Right cardiac atrium (tissue), 5 donors: ENCODE measurements at regions not wholly inside any gene's neighbourhood (a gene's known extent, or its start where the extent isn't known, plus 50 kb on each side); places are given as distances from the start of the nearest gene placed in this dataset.
A peak's percentile ranks its signal among the peaks of the same experiment; 100 is the strongest.

ENCODE experiments used
- ATAC-seq, 2 donors: fragments of 200-7000 bp; cut with Tn5 transposase; one replicate each; pipeline versions ENCODE4 v1.8.0 to v1.9.1; 2020; ENCODE audit warnings: moderate library complexity in 2 of 2, mild to moderate bottlenecking in 1 of 2
- DNase-seq, 3 donors: peaks; one replicate each; pipeline ENCODE4 v3.0.0-alpha.2; 2020
- H3K27ac ChIP-seq: one replicate; pipeline ENCODE4 v1.5.1; 2013; ENCODE audit warnings: mild to moderate bottlenecking, low read length, control low read depth, moderate library complexity
- H3K27me3 ChIP-seq: one replicate; pipeline ENCODE4 v1.6.1; 2013; ENCODE audit not compliant: control insufficient read depth, insufficient read depth
- H3K4me1 ChIP-seq: one replicate; pipeline ENCODE4 v1.6.1; 2013; ENCODE audit warnings: low read length; ENCODE audit not compliant: control insufficient read depth, insufficient read depth
- H3K4me3 ChIP-seq: one replicate; pipeline ENCODE4 v1.5.1; 2013; ENCODE audit warnings: low read length, control low read depth
- H3K9me3 ChIP-seq: one replicate; pipeline ENCODE4 v1.6.1; 2013; ENCODE audit warnings: low read length; ENCODE audit not compliant: control insufficient read depth
- WGBS: extraction: QIAGEN DNeasy Blood & Tissue Kit; methylation state at CpG from one replicate; pipeline ENCODE4 v1.1.7; 2013; 5-methylcytosine and 5-hydroxymethylcytosine counted together
- intact Hi-C, 4 donors: fragments of 100-400 bp; cut with DNase I; formaldehyde crosslinking; loops; one replicate each; pipeline versions ENCODE4 v1.11.0 to v1.14.0; 2022 to 2023
- donor health status: healthy with polysubstance abuse.
- donor health status: DM: no; HTN: yes; CAD: no.
- donor health status: DM: no; HTN: no; CAD: no.
- donor health status: DM: no; HTN: yes; CAD: no; lungs with severe emphysema.
- donor health status: DM: yes; HTN: yes; CAD: no.

DNA sequence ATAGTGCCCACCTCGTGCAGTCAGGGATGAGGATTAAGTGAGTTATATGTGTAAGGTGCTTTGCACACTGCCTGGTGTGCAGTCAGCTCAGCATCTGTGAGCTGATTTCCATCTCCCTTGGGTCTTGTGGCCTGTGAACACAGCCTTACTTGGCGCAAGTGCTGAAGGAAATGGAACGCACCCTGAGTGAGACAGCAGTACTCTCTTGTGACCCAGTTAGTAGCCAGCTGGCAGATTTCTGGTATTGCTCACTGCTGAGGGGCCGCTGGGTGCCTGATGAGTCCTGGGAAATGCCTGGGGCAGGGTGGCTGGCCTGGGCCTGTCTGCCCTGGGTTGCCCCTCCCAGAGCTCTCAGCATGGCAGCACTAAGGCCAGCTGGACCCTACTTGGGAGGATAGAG is 90.9 kb upstream of the BOD1 start:
- H3K4me3 ChIP-seq: no peak overlapping the region
- DNase-seq: peak; percentile 59 to 81 (median 68)
- no peaks in the 10 kb centered on the region for H3K9me3 ChIP-seq
- ATAC-seq: peak; percentile 75 to 87
- no peaks in the 10 kb centered on the region for H3K4me1 ChIP-seq
- intact Hi-C loops: no loop called here
- 27% methylated on average over 4 of the region's 4 CpGs for WGBS
- no peaks in the 10 kb centered on the region for H3K27me3 ChIP-seq
- H3K27ac ChIP-seq: peak overlapping the region; percentile 51

DNA sequence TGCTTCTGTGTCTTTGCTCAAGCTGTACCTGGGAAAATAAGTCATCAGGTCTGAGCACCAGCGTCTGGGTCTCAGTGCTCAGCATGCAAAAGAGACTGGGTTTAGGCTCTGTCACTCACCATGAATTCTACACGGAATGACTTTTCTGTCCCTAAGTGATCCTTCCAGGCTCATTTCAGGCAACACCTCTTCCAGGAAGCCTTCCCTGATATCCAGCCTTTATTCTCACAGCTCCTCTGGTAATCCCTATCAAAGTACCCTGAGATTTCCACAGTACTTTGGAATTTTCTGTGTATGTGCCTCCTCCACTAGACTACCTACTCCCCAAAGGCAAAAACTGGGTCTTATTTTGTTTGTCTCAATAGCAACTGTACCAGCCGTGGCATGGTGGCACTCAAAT is 92.7 kb upstream of the BOD1 start:
- DNase-seq (no peak), ATAC-seq (no peak)
- no peak overlapping the region for H3K4me3 ChIP-seq
- intact Hi-C loops: no loop called here
- no peak overlapping the region for H3K27ac ChIP-seq
- H3K4me1 ChIP-seq: no peaks in the 10 kb centered on the region
- WGBS: 84% methylated on average over 3 of the region's 3 CpGs
- H3K9me3 ChIP-seq: no peaks in the 10 kb centered on the region
- H3K27me3 ChIP-seq: no peaks in the 10 kb centered on the region

DNA sequence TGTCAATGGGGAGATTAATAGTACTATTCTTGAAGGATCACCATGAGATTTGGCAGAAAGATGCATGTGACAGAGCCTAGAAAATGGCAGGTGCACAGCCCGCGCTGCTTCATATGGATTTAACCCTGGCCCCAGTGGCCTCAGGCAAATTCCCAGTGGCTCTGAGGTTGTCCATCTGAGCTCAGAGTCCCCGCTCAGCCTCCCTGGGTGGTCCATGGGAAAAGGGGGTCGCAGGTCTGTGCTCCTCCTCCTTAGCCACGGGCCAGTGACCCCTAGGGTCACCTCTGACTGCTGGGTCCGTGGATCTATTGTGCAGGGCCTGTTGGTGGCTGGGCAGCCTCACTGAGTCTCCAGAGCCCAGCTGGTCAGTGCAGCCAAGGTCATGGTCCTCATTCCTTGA is 93.3 kb upstream of the BOD1 start:
- Histone ChIP-seq H3K4me3 (no peak overlapping the region), H3K27me3 (no peaks in the 10 kb centered on the region), H3K27ac (no peak overlapping the region), H3K4me1 (no peaks in the 10 kb centered on the region), H3K9me3 (no peaks in the 10 kb centered on the region)
- no peak for ATAC-seq
- DNase-seq: no peak
- intact Hi-C loops: no loop called here
- 60% methylated on average over 6 of the region's 6 CpGs for WGBS

DNA sequence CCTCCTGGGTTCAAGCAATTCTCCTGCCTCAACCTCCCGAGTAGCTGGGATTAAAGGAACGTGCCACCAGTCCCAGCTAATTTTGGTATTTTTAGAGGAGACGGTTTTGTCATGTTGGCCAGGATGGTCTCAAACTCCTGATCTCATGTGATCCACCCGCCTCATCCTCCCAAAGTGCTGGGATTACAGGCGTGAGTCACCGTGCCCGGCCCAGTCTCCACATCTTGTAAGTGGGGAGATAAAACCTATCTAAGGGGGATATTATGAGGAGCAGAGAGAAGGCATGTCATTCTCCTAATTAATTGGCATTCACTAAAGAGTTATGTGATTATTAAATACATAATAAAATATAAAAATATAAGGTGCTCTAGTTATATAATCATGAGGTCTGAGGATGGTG is 94.1 kb upstream of the BOD1 start:
- intact Hi-C loops: no loop called here
- WGBS: 88% methylated on average over 7 of the region's 7 CpGs

DNA sequence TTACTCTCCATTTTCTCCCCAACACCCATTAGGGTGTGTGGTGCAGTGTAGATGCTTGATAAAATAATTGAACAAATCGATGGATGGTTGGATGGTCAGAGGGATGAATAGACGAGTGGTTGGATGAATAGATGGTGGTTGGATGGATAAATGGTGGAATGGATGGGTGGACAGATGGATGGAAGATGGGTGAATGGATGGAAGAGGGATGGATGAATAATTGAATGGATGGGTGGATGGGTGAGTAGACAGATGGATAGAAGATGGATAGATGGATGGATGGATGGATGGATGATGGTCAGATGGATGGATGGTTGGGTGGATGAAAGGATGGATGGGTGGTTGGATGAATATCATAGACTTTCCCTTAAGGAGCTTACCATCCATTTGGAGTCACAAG is 95.0 kb upstream of the BOD1 start:
- Histone ChIP-seq H3K4me1 (no peaks in the 10 kb centered on the region), H3K27me3 (no peaks in the 10 kb centered on the region), H3K27ac (no peak overlapping the region), H3K9me3 (no peaks in the 10 kb centered on the region), H3K4me3 (no peak overlapping the region)
- WGBS: 88% methylated on average over 2 of the region's 2 CpGs
- DNase-seq (no peak), ATAC-seq (no peak)
- intact Hi-C loops: no loop called here

More for the DNA sequence above, 94.1 kb upstream of the BOD1 start:
- H3K4me3 ChIP-seq: no peak overlapping the region
- ATAC-seq (no peak), DNase-seq (no peak)
- no peaks in the 10 kb centered on the region for H3K9me3 ChIP-seq
- H3K27me3 ChIP-seq: no peaks in the 10 kb centered on the region
- H3K27ac ChIP-seq: no peak overlapping the region
- no peaks in the 10 kb centered on the region for H3K4me1 ChIP-seq

DNA sequence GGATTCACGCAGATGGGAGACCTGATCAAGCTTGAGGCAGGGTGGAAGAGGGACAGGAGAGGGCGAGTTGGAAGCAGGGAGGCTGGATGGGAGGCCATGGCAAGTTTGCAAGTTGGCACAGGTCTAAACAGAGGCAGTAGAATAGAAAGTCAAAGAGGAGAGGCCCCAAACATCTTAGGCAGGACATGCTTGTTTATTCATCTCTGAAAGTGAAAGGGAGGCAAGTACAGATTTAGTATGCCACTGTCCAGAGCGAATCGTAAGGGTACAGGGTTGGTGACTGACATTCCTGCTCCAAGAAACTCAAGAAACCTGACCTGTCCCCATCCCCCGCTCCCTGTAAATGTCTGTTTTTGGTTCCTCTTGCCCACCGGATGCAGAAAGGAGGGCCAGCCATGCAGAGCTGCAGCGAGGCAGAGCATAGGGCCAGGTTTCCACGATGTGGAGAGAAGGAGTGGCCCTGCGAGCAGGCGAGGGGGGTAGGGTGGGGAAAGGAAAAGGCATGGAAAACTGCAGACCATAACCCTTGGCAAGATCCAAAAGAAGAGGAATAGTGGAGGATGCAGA is 96.2 kb upstream of the BOD1 start:
- WGBS: 83% methylated on average over 10 of the region's 10 CpGs

DNA sequence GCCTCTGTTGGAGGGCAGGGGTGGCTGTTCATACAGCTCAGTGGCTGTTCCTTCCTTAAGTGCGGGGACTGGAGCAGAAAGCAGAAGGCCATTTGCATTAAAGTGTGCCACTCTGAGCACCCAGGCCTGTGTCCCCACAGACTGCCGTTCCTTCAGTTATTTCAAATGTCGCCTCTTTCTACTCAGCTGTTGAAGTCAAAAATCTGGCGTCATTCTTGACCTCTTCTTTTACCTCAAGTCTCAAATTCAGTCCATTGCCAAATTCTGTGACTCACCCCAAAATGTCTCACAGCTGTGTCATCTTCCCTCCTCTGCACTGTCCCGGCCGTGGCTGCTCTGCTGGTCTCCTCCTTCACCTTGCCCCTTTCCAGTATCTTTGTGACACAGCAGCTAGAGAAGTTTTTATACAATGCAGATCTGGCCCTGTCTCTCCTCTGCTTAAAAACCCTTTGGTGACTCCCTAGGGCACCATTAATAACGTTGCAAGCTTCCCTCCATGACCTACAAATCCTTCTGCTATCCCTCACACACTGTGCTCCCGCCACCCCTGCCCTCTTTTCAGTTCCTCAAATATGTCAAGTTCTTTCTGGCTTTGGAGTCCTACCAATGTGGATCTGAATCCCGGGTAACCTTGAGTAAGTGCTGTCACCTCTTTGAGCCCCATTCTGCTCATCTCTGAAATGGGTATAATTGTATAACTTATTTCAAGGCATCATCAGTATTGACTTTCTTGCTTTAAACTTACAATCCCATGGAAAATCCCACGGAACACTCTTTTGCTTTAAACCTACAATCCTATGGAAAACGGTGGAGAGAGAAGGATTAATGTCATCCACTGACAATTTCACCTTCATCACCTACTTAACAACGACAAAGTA is 98.3 kb upstream of the BOD1 start:
- H3K4me1 ChIP-seq: no peaks in the 10 kb centered on the region
- intact Hi-C loops: no loop called here
- WGBS: 71% methylated on average over 12 of the region's 12 CpGs

More for the DNA sequence above, 96.2 kb upstream of the BOD1 start:
- no peaks in the 10 kb centered on the region for H3K4me1 ChIP-seq
- no peak overlapping the region for H3K4me3 ChIP-seq
- DNase-seq (no peak), ATAC-seq (no peak)
- intact Hi-C loops: no loop called here
- no peak overlapping the region for H3K27ac ChIP-seq
- no peaks in the 10 kb centered on the region for H3K9me3 ChIP-seq
- H3K27me3 ChIP-seq: no peaks in the 10 kb centered on the region

DNA sequence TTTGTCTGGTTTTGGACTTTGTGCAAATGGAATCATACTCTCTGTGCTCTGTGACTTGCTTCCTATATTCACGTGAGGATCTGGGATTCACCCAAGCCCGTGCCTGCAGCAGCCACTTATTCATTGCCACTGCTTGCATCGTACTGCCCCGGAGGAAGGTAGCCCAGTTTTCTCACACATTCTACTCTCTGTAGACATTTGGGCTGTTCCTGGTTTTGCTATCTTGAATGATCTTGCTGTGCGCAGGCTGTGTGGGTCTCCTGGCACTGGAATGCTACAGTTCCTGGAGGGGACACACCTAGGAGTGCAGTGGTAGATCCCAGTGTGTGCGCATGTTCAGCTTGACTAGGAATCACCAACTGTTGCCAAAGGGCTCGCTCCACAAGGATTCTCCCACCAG is 99.2 kb upstream of the BOD1 start:
- H3K9me3 ChIP-seq: no peaks in the 10 kb centered on the region
- 85% methylated on average over 7 of the region's 7 CpGs for WGBS
- H3K27me3 ChIP-seq: no peaks in the 10 kb centered on the region
- H3K4me3 ChIP-seq: no peak overlapping the region
- H3K4me1 ChIP-seq: no peaks in the 10 kb centered on the region
- intact Hi-C loops: no loop called here
- DNase-seq (no peak), ATAC-seq (no peak)
- H3K27ac ChIP-seq: no peak overlapping the region

More for the DNA sequence above, 98.3 kb upstream of the BOD1 start:
- no peak for DNase-seq
- no peaks in the 10 kb centered on the region for H3K9me3 ChIP-seq
- no peak overlapping the region for H3K27ac ChIP-seq
- no peak overlapping the region for H3K4me3 ChIP-seq
- H3K27me3 ChIP-seq: no peaks in the 10 kb centered on the region
- ATAC-seq: peak in 1 of 2 donors; percentile 26

DNA sequence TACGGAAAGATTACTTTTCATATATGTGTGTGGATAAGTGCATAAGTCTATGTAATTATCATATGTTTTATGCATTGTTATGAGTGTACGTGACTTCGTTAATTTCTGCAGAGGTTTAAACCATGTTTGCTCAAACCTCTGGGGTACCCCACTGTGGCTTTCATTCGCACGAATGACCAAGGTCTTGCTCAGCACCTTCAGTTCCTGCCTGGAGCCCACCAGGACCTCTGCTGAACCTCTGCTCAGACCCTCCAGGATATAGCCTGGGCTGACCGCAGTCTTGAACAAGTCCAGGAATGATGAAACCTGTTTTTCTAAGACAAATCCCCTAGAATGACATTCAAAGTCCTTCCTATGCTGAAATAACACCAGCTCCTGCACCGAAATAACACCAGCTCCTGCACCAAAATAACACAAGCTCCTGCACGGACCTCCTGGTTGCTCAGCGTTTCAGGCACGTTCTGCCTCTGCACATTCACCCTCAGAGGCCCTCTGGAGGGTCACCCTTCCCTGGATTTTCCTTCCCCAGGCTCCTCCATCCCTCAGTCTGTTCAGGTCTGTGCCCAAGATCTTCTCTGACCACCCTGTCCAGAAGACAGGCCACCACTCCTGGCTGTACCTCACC is 99.7 kb upstream of the BOD1 start:
- WGBS: 86% methylated on average over 10 of the region's 10 CpGs
- intact Hi-C loops: no loop called here

DNA sequence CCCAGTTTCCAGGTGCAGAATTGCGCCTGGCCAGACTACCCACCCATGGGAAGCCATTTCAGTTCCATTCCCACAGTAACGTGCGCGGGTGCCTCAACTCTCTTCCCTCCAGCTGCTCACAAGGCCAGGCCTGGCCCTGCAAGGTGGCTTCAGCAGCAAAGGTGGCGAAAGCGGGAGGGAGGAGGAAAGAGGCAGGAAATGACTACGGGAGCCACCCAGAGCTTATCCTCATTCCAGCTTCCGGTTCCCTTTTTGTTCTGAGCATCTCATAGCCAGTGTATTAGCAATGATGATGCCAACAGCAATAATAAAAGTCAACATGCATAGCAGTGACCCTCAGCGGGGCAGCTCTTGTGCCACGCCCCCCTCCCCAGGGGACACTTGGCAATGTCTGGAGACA is 101.5 kb upstream of the BOD1 start:
- peak; percentile 24 to 60 (median 54) for DNase-seq
- 50% methylated on average over 10 of the region's 10 CpGs for WGBS
- Histone ChIP-seq H3K27me3 (no peaks in the 10 kb centered on the region), H3K4me1 (no peaks in the 10 kb centered on the region), H3K27ac (no peak overlapping the region), H3K4me3 (no peak overlapping the region), H3K9me3 (no peaks in the 10 kb centered on the region)
- peak; percentile 50 to 76 for ATAC-seq
- intact Hi-C loops: no loop called here

More for the DNA sequence above, 99.7 kb upstream of the BOD1 start:
- ATAC-seq (no peak), DNase-seq (no peak)
- Histone ChIP-seq H3K4me1 (no peaks in the 10 kb centered on the region), H3K27me3 (no peaks in the 10 kb centered on the region), H3K27ac (no peak overlapping the region), H3K9me3 (no peaks in the 10 kb centered on the region), H3K4me3 (no peak overlapping the region)

DNA sequence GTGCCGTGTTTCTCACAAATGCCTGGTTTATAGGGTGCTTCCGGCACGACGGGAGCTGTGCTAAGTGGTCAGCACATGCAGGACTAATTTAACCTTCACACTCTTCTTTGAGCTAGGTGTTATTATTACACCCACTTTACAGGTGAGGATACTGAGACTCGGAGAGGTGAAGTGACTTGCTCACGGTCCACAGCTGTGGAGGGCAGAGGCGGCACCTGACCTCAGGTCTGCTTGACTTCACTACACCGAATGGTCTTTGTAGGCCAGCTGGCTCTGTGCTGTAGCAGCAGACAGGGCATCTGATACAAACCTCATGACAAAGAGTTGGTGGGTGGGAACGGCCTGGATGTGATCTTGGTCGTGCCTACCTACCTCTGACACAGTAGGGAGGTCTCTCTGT is 102.0 kb upstream of the BOD1 start:
- DNase-seq (no peak), ATAC-seq (no peak)
- H3K4me1 ChIP-seq: no peaks in the 10 kb centered on the region
- no peaks in the 10 kb centered on the region for H3K27me3 ChIP-seq
- 76% methylated on average over 10 of the region's 10 CpGs for WGBS
- no peaks in the 10 kb centered on the region for H3K9me3 ChIP-seq
- H3K4me3 ChIP-seq: no peak overlapping the region
- intact Hi-C loops: no loop called here
- H3K27ac ChIP-seq: no peak overlapping the region
